ENCODE measurements at regions not wholly inside any gene's neighbourhood (a gene's known extent, or its start where the extent isn't known, plus 50 kb on each side); places are given as distances from the start of the nearest gene placed in this dataset.

- Histone ChIP-seq H3K27me3 (no peaks in the 10 kb centered on the region), H3K36me3 (no peaks in the 10 kb centered on the region), H3K4me1 (no peaks in the 10 kb centered on the region), H3K4me3 (no peak overlapping the region), H3K9me3 (no peaks in the 10 kb centered on the region), H3K27ac (no peak overlapping the region)
- intact Hi-C loops (cut with DNase I), result no loop called here
- no peak for TF ChIP-seq CTCF (IDR thresholded peaks at IDR 0.05)
- DNase-seq (no peak), ATAC-seq (no peak)
These were observed 80.2 kb upstream of the CALM2 start for GRCh38 chr2:47256416-47257087.

DNA sequence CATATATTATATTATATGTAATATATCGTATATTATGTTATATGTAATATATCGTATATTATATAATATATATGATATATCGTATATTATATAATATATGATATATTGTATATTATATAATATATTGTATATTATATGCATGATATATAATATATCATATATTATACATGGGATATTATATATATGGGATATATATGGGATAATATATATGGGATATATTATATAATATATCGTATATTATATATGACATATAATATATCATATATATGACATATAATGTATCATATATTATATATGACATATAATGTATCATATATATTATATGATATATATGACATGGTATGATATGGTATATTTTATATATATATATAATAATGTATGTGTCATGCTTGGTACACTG is 79.5 kb upstream of the CALM2 start:
- DNase-seq, result no peak
- intact Hi-C loops (cut with DNase I), result no loop called here
- no peak for ATAC-seq
- H3K4me3 ChIP-seq, result no peak overlapping the region
- H3K27me3 ChIP-seq, result no peaks in the 10 kb centered on the region
- no peaks in the 10 kb centered on the region for H3K9me3 ChIP-seq
- H3K4me1 ChIP-seq, result no peaks in the 10 kb centered on the region
- H3K27ac ChIP-seq, result no peak overlapping the region
- TF ChIP-seq CTCF (IDR thresholded peaks at IDR 0.05), result no peak
- H3K36me3 ChIP-seq, result no peaks in the 10 kb centered on the region

GRCh38 chr2:47254464-47254863 is 78.2 kb upstream of the CALM2 start:
- H3K27me3 ChIP-seq, result no peaks in the 10 kb centered on the region
- no peak for TF ChIP-seq CTCF (IDR thresholded peaks at IDR 0.05)
- H3K4me3 ChIP-seq, result no peak overlapping the region
- DNase-seq (no peak), ATAC-seq (no peak)
- no peaks in the 10 kb centered on the region for H3K9me3 ChIP-seq
- H3K36me3 ChIP-seq, result no peaks in the 10 kb centered on the region
- H3K27ac ChIP-seq, result no peak overlapping the region
- no peaks in the 10 kb centered on the region for H3K4me1 ChIP-seq
- intact Hi-C loops (cut with DNase I), result no loop called here

- intact Hi-C loops (cut with DNase I), result no loop called here
- Histone ChIP-seq H3K36me3 (no peaks in the 10 kb centered on the region), H3K9me3 (no peaks in the 10 kb centered on the region), H3K27me3 (no peaks in the 10 kb centered on the region), H3K27ac (no peak overlapping the region), H3K4me3 (no peak overlapping the region), H3K4me1 (no peaks in the 10 kb centered on the region)
- no peak for ATAC-seq
- TF ChIP-seq CTCF (IDR thresholded peaks at IDR 0.05), result no peak
- DNase-seq, result no peak
These were observed 77.1 kb upstream of the CALM2 start for GRCh38 chr2:47253447-47253846.

DNA sequence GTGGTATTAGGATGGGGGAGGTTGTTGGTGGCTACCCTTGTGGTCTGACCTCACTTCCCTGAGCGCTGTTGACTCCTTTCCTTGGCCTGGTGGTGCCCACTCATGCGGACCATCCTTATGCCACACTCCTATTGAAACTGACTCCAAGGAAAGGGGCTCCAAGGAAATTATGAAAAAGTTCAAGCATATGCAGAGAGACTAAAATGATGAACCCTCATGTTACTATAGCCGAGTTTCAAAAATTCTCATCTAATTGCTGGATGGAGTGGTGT is 75.0 kb upstream of the CALM2 start:
- DNase-seq (no peak), ATAC-seq (no peak)
- Histone ChIP-seq H3K4me1 (no peaks in the 10 kb centered on the region), H3K27me3 (no peaks in the 10 kb centered on the region), H3K4me3 (no peak overlapping the region), H3K9me3 (no peaks in the 10 kb centered on the region), H3K27ac (no peak overlapping the region), H3K36me3 (no peaks in the 10 kb centered on the region)
- TF ChIP-seq CTCF (IDR thresholded peaks at IDR 0.05), result no peak
- intact Hi-C loops (cut with DNase I), result no loop called here
